ENCODE measurements at regions not wholly inside any gene's neighbourhood (a gene's known extent, or its start where the extent isn't known, plus 50 kb on each side); places are given as distances from the start of the nearest gene placed in this dataset.

GRCh38 chr4:158004101-158004500 is 168.7 kb downstream of the GASK1B start:
- TF ChIP-seq FOXM1 (IDR thresholded peaks at IDR 0.05; ENCODE audit: borderline replicate concordance) (no peak), SP1 (IDR thresholded peaks at IDR 0.05) (no peak), BHLHE40 (IDR thresholded peaks at IDR 0.05; ENCODE audit: borderline replicate concordance) (no peak)
- TF ChIP-seq, protein P1, sequence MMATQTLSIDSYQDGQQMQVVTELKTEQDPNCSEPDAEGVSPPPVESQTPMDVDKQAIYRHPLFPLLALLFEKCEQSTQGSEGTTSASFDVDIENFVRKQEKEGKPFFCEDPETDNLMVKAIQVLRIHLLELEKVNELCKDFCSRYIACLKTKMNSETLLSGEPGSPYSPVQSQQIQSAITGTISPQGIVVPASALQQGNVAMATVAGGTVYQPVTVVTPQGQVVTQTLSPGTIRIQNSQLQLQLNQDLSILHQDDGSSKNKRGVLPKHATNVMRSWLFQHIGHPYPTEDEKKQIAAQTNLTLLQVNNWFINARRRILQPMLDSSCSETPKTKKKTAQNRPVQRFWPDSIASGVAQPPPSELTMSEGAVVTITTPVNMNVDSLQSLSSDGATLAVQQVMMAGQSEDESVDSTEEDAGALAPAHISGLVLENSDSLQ (IDR thresholded peaks at IDR 0.05), result no peak
